Spleen (tissue), 11 donors: ENCODE measurements at regions not wholly inside any gene's neighbourhood (a gene's known extent, or its start where the extent isn't known, plus 50 kb on each side); places are given as distances from the start of the nearest gene placed in this dataset.

Experiments
- DNase-seq: peaks from one replicate; pipeline ENCODE4 v3.0.0-alpha.2; 2020
- H3K27ac ChIP-seq, 8 donors: fragments of 200-600 bp; sonication (generic) in 7 of 8; 1 replicate in 4 of 8; 2 replicates in 4 of 8; pipeline versions ENCODE4 v1.5.0 to v1.8.0; 2016 to 2021; ENCODE audit warnings: inconsistent platforms in 4 of 8, mild to moderate bottlenecking in 4 of 8, moderate library complexity in 1 of 8
- H3K27me3 ChIP-seq, 7 donors: fragments of 200-600 bp; sonication (generic) in 6 of 7; replicated peaks in 1 of 7; 1 replicate in 4 of 7; 2 replicates in 3 of 7; pipeline versions ENCODE4 v1.5.0 to v1.8.0; 2016 to 2021; ENCODE audit warnings: inconsistent platforms in 3 of 7, mild to moderate bottlenecking in 1 of 7
- H3K36me3 ChIP-seq, 6 donors: fragments of 200-600 bp; sonication (generic) in 5 of 6; 1 replicate in 4 of 6; 2 replicates in 2 of 6; pipeline versions ENCODE4 v1.5.0 to v1.8.0; 2016 to 2021; ENCODE audit warnings: inconsistent platforms in 2 of 6
- H3K4me1 ChIP-seq, 6 donors: fragments of 200-600 bp; sonication (generic) in 5 of 6; 1 replicate in 3 of 6; 2 replicates in 3 of 6; pipeline versions ENCODE4 v1.5.0 to v1.8.0; 2016 to 2021; ENCODE audit warnings: inconsistent platforms in 3 of 6
- H3K4me3 ChIP-seq, 8 donors: fragments of 200-600 bp; sonication (generic) in 7 of 8; 1 replicate in 4 of 8; 2 replicates in 4 of 8; pipeline versions ENCODE4 v1.5.0 to v1.8.0; 2016 to 2021; ENCODE audit warnings: inconsistent platforms in 4 of 8, mild to moderate bottlenecking in 4 of 8, moderate library complexity in 2 of 8
- H3K9me3 ChIP-seq, 8 donors: fragments of 200-600 bp; sonication (generic) in 7 of 8; 1 replicate in 4 of 8; 2 replicates in 4 of 8; pipeline versions ENCODE4 v1.5.0 to v1.8.0; 2016 to 2021; ENCODE audit warnings: inconsistent platforms in 4 of 8
- POLR2A ChIP-seq, 3 donors: fragments of 450-650 bp; IDR thresholded peaks; one replicate each; pipeline ENCODE4 v1.5.1; 2017; ENCODE audit warnings: antibody characterized with exemption in 3 of 3, mild to moderate bottlenecking in 1 of 3
- POLR2AphosphoS5 ChIP-seq, 3 donors: sonication (generic); formaldehyde crosslinking; IDR thresholded peaks; one replicate each; pipeline ENCODE4 v1.5.1; 2017; ENCODE audit warnings: antibody characterized with exemption in 3 of 3
- WGBS, 5 donors: extraction: QIAGEN DNeasy Blood & Tissue Kit in 3 of 5; methylation state at CpG; one replicate each; pipeline versions ENCODE4 v1.1.5 to v1.1.7; 2013 to 2018; 5-methylcytosine and 5-hydroxymethylcytosine counted together
- intact Hi-C: fragments of 100-400 bp; cut with DNase I; formaldehyde crosslinking; loops from one replicate; pipeline ENCODE4 v1.15.0; 2023; ENCODE audit warnings: low total_unique reads
- TF ChIP-seq, protein P1 (sequence below), 11 experiments: fragments of 200-600 bp in 7 of 11; fragments of 450-650 bp in 4 of 11; sonication (generic) in 4 of 11; IDR thresholded peaks in 8 of 11; conservative IDR thresholded peaks in 3 of 11; 1 replicate in 7 of 11; 2 replicates in 4 of 11; pipeline versions ENCODE4 v1.4.0 to v1.8.0; 2016 to 2021; ENCODE audit warnings: antibody characterized with exemption in 11 of 11, inconsistent platforms in 4 of 11, mild to moderate bottlenecking in 1 of 11
- donor health status: healthy with polysubstance abuse.
- donor health status: DM: no; HTN: no; CAD: no; lungs with moderate emphysema.
- donor health status: DM: no; HTN: no; CAD: no.
- donor health status: Bipolar disorder and iron deficiency.
- donor health status: healthy.
- donor health status: DM: no; HTN: no; CAD: no.
- donor health status: DM: yes; HTN: yes; CAD: no.

- H3K27ac ChIP-seq = no peak overlapping the region
- intact Hi-C loops = no loop called here
- no peak for DNase-seq
- no peak overlapping the region for H3K4me3 ChIP-seq
- WGBS, 5 donors = 89 to 96% (median 90%) methylated on average over 2 of the region's 2 CpGs
- no peaks in the 10 kb centered on the region for H3K27me3 ChIP-seq
- H3K9me3 ChIP-seq = peaks cover 0 to under 1% (median 0%) of the 10 kb centered on the region in 8 donors
- H3K4me1 ChIP-seq = peaks cover 0 to 21% (median 2%) of the 10 kb centered on the region in 6 donors
- TF ChIP-seq, protein P1, sequence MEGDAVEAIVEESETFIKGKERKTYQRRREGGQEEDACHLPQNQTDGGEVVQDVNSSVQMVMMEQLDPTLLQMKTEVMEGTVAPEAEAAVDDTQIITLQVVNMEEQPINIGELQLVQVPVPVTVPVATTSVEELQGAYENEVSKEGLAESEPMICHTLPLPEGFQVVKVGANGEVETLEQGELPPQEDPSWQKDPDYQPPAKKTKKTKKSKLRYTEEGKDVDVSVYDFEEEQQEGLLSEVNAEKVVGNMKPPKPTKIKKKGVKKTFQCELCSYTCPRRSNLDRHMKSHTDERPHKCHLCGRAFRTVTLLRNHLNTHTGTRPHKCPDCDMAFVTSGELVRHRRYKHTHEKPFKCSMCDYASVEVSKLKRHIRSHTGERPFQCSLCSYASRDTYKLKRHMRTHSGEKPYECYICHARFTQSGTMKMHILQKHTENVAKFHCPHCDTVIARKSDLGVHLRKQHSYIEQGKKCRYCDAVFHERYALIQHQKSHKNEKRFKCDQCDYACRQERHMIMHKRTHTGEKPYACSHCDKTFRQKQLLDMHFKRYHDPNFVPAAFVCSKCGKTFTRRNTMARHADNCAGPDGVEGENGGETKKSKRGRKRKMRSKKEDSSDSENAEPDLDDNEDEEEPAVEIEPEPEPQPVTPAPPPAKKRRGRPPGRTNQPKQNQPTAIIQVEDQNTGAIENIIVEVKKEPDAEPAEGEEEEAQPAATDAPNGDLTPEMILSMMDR (IDR thresholded peaks at IDR 0.05 in 8 of 11, conservative IDR thresholded peaks at IDR 0.05 in 3 of 11) = no peak
- TF ChIP-seq POLR2AphosphoS5 (IDR thresholded peaks at IDR 0.05) (no peak), POLR2A (IDR thresholded peaks at IDR 0.05) (no peak)
- no peaks in the 10 kb centered on the region for H3K36me3 ChIP-seq
These were observed 255.3 kb downstream of the ICE1 start for GRCh38 chr5:5677738-5678137.

GRCh38 chr5:5676218-5676617 is 253.7 kb downstream of the ICE1 start:
- Histone ChIP-seq H3K9me3 (no peaks in the 10 kb centered on the region), H3K27me3 (no peaks in the 10 kb centered on the region), H3K4me3 (no peak overlapping the region), H3K36me3 (no peaks in the 10 kb centered on the region), H3K27ac (peak overlapping the region in 7 of 8 donors; percentile 24 to 57 (median 48)), H3K4me1 (peaks cover 0 to 21% (median 2%) of the 10 kb centered on the region in 6 donors)
- WGBS, 5 donors = 53 to 76% (median 66%) methylated on average over 3 of the region's 3 CpGs
- intact Hi-C loops = no loop called here
- no peak for DNase-seq
- TF ChIP-seq, protein P1 (IDR thresholded peaks at IDR 0.05 in 8 of 11, conservative IDR thresholded peaks at IDR 0.05 in 3 of 11) = no peak
- TF ChIP-seq POLR2AphosphoS5 (IDR thresholded peaks at IDR 0.05) (peak in 1 of 3 donors; percentile 46), POLR2A (IDR thresholded peaks at IDR 0.05) (no peak)

DNA sequence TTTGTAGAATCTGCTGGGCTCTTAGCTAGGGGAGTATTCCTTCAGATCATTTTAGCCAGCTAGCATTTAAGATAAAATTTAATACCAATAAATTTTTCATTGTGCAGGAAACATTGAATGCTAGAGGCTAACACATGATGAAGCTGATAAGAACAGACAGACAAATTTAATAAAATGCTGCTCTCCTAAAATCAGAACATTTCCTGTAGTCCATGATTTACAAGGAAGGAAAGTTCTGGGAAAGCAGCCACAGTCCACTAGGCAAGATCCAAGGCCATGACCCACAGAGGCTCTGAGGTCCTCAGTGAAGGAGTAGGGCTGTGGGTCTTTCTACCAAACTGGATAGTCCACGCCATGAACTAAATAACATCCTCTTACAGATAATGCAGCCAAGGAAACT is 253.0 kb downstream of the ICE1 start:
- WGBS, 5 donors = 42 to 75% (median 61%) methylated on average over 1 of the region's 1 CpG
- peak overlapping the region in 7 of 8 donors; percentile 24 to 57 (median 48) for H3K27ac ChIP-seq

GRCh38 chr5:5671823-5672222 is 249.3 kb downstream of the ICE1 start:
- no peak for DNase-seq
- Histone ChIP-seq H3K4me3 (no peak overlapping the region), H3K36me3 (no peaks in the 10 kb centered on the region), H3K27me3 (no peaks in the 10 kb centered on the region), H3K4me1 (peaks cover 0 to 21% (median 2%) of the 10 kb centered on the region in 6 donors), H3K9me3 (no peaks in the 10 kb centered on the region), H3K27ac (no peak overlapping the region)
- intact Hi-C loops = no loop called here
- TF ChIP-seq POLR2AphosphoS5 (IDR thresholded peaks at IDR 0.05) = no peak
- TF ChIP-seq POLR2A (IDR thresholded peaks at IDR 0.05) = no peak
- TF ChIP-seq, protein P1 (IDR thresholded peaks at IDR 0.05 in 8 of 11, conservative IDR thresholded peaks at IDR 0.05 in 3 of 11) = no peak
- WGBS, 5 donors = 27 to 67% (median 55%) methylated on average over 1 of the region's 1 CpG; no CpG with 5 or more reads in 1 of the 5 donors

More for the DNA sequence above, 253.0 kb downstream of the ICE1 start:
- no peak overlapping the region for H3K4me3 ChIP-seq
- peaks cover 0 to 21% (median 2%) of the 10 kb centered on the region in 6 donors for H3K4me1 ChIP-seq
- intact Hi-C loops = no loop called here
- no peaks in the 10 kb centered on the region for H3K36me3 ChIP-seq
- H3K9me3 ChIP-seq = no peaks in the 10 kb centered on the region
- DNase-seq = no peak
- TF ChIP-seq POLR2AphosphoS5 (IDR thresholded peaks at IDR 0.05) (peak in 1 of 3 donors; percentile 23), POLR2A (IDR thresholded peaks at IDR 0.05) (no peak)
- TF ChIP-seq, protein P1 (IDR thresholded peaks at IDR 0.05 in 8 of 11, conservative IDR thresholded peaks at IDR 0.05 in 3 of 11) = no peak
- H3K27me3 ChIP-seq = no peaks in the 10 kb centered on the region
